Right lobe of liver (tissue), 6 donors: ENCODE measurements at regions not wholly inside any gene's neighbourhood (a gene's known extent, or its start where the extent isn't known, plus 50 kb on each side); places are given as distances from the start of the nearest gene placed in this dataset.

Experiments used
- ATAC-seq, 4 donors: fragments of 200-7000 bp; cut with Tn5 transposase; one replicate each; pipeline ENCODE4 v1.9.1; 2020; ENCODE audit warnings: mild to moderate bottlenecking in 4 of 4, moderate library complexity in 4 of 4
- DNase-seq, 3 donors: peaks; one replicate each; pipeline ENCODE4 v3.0.0-alpha.2; 2020
- H3K27ac ChIP-seq, 3 donors: fragments of 200-600 bp; one replicate each; pipeline ENCODE4 v1.8.0; 2022
- H3K27me3 ChIP-seq, 2 donors: fragments of 200-600 bp; one replicate each; pipeline ENCODE4 v1.8.0; 2022
- H3K36me3 ChIP-seq, 4 donors: fragments of 200-600 bp; sonication (generic) in 1 of 4; one replicate each; pipeline versions ENCODE4 v1.5.1 to v1.8.0; 2017 to 2022; ENCODE audit warnings: control low read depth in 1 of 4
- H3K4me1 ChIP-seq, 4 donors: fragments of 200-600 bp; sonication (generic) in 1 of 4; one replicate each; pipeline versions ENCODE4 v1.5.1 to v1.8.0; 2017 to 2022; ENCODE audit warnings: control low read depth in 1 of 4
- H3K4me3 ChIP-seq, 3 donors: fragments of 200-600 bp; one replicate each; pipeline ENCODE4 v1.8.0; 2022
- H3K9me3 ChIP-seq, 4 donors: fragments of 200-600 bp; sonication (generic) in 1 of 4; one replicate each; pipeline versions ENCODE4 v1.5.1 to v1.8.0; 2017 to 2022; ENCODE audit warnings: control low read depth in 1 of 4
- POLR2A ChIP-seq: fragments of 450-650 bp; IDR thresholded peaks from one replicate; pipeline ENCODE4 v1.6.1; 2017; ENCODE audit warnings: antibody characterized with exemption, mild to moderate bottlenecking
- WGBS: methylation state at CpG from one replicate; pipeline ENCODE4 v1.1.6; 2018; ENCODE audit warnings: low coverage, low lambda C conversion rate; ENCODE audit not compliant: insufficient coverage; ENCODE audit errors: missing lambda C conversion rate; 5-methylcytosine and 5-hydroxymethylcytosine counted together
- intact Hi-C, 2 donors: fragments of 100-400 bp; cut with DNase I; formaldehyde crosslinking; loops; one replicate each; pipeline versions ENCODE4 v1.11.2 to v1.14.1; 2022
- TF ChIP-seq, protein P1 (sequence below), 4 donors: fragments of 200-600 bp in 3 of 4; fragments of 450-650 bp in 1 of 4; IDR thresholded peaks; one replicate each; pipeline versions ENCODE4 v1.5.1 to v1.8.0; 2016 to 2022; ENCODE audit warnings: antibody characterized with exemption in 4 of 4, mild to moderate bottlenecking in 2 of 4
- donor health status: DM: no; HTN: yes; CAD: no.
- donor health status: DM: no; HTN: no; CAD: no.
- donor health status: DM: no; HTN: no; CAD: no.
- donor health status: DM: no; HTN: yes; CAD: no.
- donor health status: DM: no; HTN: yes; CAD: no.

DNA sequence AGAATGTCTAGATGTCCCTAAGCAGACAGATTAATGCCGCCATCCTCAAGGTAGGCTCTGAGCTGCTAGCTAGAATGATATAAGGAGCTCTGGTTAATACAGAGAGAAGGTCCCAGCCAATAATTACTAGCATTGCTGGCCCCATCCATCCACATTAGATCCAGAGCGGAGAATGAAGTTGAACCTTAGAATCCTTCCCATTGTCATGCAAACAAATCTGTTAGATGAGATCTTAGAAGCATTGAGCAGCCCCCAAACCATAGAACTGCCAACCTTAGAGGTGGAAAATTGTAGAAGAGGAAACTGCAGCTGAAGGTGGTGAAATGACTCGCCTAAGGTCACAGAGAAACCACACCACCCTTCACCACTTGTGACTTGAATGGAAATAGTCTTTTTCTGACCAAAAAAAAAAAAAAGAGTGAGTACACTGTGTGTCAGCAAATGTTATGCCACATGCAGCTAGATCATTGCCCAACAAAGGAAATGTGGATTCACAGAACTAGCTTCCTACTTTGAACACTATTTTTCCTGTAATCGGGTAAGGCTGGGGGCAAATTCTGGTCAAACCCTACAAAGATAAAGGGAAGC lies 162.1 kb downstream of the SMIM20 start:
- 59% methylated on average over 4 of the region's 4 CpGs for WGBS
- Histone ChIP-seq H3K4me1 (no peaks in the 10 kb centered on the region), H3K9me3 (no peaks in the 10 kb centered on the region), H3K4me3 (no peak overlapping the region), H3K36me3 (no peaks in the 10 kb centered on the region), H3K27me3 (no peaks in the 10 kb centered on the region), H3K27ac (peak overlapping the region in 2 of 3 donors; percentile 22 to 64)
- DNase-seq (no peak), ATAC-seq (peak; percentile 53 to 72 (median 66))
- intact Hi-C loops, result no loop called here
- TF ChIP-seq, protein P1, sequence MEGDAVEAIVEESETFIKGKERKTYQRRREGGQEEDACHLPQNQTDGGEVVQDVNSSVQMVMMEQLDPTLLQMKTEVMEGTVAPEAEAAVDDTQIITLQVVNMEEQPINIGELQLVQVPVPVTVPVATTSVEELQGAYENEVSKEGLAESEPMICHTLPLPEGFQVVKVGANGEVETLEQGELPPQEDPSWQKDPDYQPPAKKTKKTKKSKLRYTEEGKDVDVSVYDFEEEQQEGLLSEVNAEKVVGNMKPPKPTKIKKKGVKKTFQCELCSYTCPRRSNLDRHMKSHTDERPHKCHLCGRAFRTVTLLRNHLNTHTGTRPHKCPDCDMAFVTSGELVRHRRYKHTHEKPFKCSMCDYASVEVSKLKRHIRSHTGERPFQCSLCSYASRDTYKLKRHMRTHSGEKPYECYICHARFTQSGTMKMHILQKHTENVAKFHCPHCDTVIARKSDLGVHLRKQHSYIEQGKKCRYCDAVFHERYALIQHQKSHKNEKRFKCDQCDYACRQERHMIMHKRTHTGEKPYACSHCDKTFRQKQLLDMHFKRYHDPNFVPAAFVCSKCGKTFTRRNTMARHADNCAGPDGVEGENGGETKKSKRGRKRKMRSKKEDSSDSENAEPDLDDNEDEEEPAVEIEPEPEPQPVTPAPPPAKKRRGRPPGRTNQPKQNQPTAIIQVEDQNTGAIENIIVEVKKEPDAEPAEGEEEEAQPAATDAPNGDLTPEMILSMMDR (IDR thresholded peaks at IDR 0.05), result no peak
- no peak for TF ChIP-seq POLR2A

DNA sequence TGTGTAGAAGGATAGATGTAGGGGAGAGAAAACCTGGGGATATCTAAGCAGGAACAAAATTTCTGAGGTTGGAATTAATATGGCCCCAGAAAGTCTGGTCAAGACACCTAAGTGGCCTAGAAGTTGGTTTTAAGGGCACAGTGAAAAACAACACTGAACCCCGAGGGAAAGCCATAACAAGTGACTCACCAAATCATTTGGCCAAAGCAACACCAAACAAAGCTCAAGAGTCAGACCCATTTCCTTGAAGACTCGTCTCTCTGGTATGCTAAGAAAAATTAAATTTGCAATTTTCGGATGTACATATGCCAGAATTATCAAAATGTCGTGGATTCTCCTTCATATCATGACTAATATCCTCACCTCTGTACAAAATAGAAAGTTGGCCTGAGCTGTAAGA lies 162.9 kb downstream of the SMIM20 start:
- DNase-seq, result no peak
- H3K9me3 ChIP-seq, result no peaks in the 10 kb centered on the region
- 61% methylated on average over 4 of the region's 4 CpGs for WGBS
- H3K27me3 ChIP-seq, result no peaks in the 10 kb centered on the region
- TF ChIP-seq POLR2A, result no peak
- TF ChIP-seq, protein P1 (IDR thresholded peaks at IDR 0.05), result no peak
- H3K27ac ChIP-seq, result no peak overlapping the region
- intact Hi-C loops, result no loop called here
- H3K4me1 ChIP-seq, result no peaks in the 10 kb centered on the region
- no peak for ATAC-seq
- H3K4me3 ChIP-seq, result no peak overlapping the region
- no peaks in the 10 kb centered on the region for H3K36me3 ChIP-seq

DNA sequence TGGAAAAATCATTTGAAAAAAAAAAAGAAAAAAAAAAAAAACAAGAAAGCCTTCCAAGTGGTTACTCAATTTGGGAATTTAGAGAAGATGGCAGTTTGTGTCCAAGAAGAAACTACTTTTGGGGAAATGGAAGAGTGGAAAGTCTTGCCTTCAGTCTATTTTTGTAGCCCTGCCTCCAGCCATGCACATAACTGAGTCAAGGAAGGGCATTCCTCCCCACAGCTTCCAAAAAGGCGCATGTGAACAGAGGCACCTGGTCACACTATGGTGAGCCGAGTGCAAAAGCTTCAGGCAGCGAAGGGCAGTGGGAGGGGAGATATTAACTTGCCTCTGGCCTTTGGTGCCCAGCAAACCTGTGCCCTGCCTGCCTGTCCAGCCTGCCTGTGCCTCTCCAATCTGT lies 163.7 kb downstream of the SMIM20 start:
- Histone ChIP-seq H3K27me3 (no peaks in the 10 kb centered on the region), H3K36me3 (no peaks in the 10 kb centered on the region), H3K27ac (no peak overlapping the region), H3K4me1 (no peaks in the 10 kb centered on the region), H3K4me3 (no peak overlapping the region), H3K9me3 (no peaks in the 10 kb centered on the region)
- TF ChIP-seq, protein P1 (IDR thresholded peaks at IDR 0.05), result no peak
- TF ChIP-seq POLR2A, result no peak
- intact Hi-C loops, result no loop called here
- no CpG with 5 or more reads among the region's 3 CpGs for WGBS
- DNase-seq (no peak), ATAC-seq (no peak)

DNA sequence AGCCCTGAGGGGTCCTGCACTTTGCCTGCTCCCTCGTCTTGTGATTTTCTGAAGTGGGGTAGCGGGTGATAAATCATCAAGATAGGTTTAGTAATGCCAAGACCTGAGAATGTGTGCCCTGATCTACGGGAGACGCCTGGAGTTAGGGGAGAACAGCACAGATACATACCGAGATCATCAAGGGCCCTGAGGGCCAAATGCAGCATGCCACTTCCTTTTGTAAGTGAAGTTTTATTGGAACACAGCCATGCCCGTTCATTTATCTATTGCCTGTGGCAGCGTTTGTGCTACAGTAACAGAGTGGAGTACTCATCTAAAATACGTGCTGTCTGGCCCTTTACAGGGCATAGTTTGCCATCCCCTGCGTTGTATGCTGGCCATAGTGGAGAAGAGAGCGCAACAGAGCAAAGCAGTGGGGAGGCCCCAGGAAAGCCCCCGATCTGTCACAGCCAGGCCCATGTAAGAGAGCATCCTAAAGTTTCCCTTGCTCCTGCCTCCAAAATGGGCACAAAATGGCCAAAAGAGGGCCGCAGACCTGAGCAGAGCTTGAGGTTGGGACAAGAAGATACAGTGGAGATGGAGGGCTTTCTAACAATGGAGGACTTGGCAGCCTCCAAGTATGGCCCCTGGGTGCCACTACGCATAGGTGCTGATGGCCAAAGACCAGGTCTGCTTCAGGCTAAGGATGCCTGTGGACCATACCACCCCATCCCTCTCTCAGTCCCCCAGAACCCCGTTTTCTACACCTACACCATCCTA lies 167.0 kb downstream of the SMIM20 start:
- H3K27me3 ChIP-seq, result no peaks in the 10 kb centered on the region
- no peak overlapping the region for H3K27ac ChIP-seq
- intact Hi-C loops, result loop anchor here in 1 of 2 donors (5.0 to 10.0 kb wide), 2 partner anchors 231 to 334 kb away; no protein-coding TSS in a partner anchor
- WGBS, result 59% methylated on average over 13 of the region's 14 CpGs
- TF ChIP-seq, protein P1 (IDR thresholded peaks at IDR 0.05), result no peak
- no peak for TF ChIP-seq POLR2A
- no peak overlapping the region for H3K4me3 ChIP-seq
- H3K4me1 ChIP-seq, result no peaks in the 10 kb centered on the region
- no peaks in the 10 kb centered on the region for H3K36me3 ChIP-seq
- DNase-seq (peak in 1 of 3 donors; percentile 37), ATAC-seq (no peak)
- no peaks in the 10 kb centered on the region for H3K9me3 ChIP-seq
